SHP77 (cell line): ENCODE measurements at regions not wholly inside any gene's neighbourhood (a gene's known extent, or its start where the extent isn't known, plus 50 kb on each side); places are given as distances from the start of the nearest gene placed in this dataset.

ENCODE experiments used
- DNase-seq, 2 experiments: peaks; one replicate each; lab custom pipeline; 2025; lab: John Stamatoyannopoulos, UW

DNA sequence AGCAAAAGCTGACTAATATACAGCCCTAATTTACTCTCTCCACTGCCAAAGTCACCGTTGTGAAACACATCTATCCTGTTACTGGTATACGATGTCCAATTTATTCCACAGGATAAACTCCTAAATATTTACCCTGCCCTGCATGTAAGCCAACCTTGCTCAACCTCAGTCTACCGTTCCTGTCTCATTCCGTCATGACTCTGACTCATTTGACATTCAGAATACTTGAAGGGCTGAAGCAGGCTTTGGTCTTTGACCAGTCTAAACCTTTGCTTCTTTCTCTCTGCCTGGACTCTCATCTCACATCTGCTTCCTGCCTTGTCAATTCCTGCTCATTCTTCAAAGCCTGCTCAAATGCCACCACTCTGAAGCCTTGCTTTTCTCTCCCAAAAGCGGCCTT is 157.5 kb downstream of the SCP2D1 start:
- no peak for DNase-seq

DNA sequence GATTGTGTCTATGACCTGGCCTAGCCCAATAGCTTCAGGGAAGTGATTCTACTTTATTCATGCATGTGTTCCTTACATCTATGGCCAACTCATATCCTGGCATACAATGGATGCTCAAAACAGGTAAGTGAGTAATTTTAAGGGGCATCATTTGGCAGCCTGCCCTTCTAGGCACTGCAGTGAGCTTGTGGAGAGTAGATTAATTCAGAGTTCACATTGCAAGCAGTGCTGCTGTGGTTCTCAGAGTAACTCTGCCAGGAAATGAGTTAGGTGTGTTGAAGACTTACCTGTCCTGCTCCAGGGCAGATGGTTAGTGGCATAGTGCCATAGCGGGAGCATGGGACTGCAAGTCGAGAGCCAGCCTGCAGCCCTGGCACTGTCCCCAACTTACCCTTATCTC is 158.0 kb downstream of the SCP2D1 start:
- no peak for DNase-seq

DNA sequence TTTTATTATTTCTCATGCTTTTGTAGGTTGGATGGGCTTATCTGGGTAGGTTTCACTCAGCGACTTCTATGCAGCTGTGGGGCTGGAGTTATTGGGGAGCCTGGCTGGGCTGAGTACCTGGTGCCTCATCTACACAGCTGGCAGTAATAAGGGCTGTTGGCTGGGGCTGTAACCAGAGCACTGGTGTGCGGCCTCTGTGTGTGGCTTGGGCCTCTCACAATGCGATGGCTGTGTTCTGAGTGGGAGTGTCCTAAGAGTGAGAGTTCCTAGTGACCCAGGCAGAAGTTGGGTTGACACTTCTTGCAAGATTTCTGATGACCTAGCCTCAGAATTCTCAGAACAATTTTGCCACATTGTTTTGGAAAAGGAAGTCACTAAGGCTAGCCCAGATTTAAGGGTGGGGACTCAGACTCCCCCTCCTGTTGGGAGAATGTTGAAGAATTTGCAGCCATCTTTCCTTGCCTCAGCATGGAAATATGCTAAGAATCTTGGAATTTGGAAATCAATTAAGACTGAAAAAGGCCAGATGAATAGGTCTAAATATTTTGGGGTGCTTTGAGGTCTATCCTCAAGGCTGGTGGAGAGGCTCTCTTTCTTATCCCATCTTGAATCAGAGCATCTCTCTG is 158.8 kb downstream of the SCP2D1 start:
- DNase-seq: no peak

DNA sequence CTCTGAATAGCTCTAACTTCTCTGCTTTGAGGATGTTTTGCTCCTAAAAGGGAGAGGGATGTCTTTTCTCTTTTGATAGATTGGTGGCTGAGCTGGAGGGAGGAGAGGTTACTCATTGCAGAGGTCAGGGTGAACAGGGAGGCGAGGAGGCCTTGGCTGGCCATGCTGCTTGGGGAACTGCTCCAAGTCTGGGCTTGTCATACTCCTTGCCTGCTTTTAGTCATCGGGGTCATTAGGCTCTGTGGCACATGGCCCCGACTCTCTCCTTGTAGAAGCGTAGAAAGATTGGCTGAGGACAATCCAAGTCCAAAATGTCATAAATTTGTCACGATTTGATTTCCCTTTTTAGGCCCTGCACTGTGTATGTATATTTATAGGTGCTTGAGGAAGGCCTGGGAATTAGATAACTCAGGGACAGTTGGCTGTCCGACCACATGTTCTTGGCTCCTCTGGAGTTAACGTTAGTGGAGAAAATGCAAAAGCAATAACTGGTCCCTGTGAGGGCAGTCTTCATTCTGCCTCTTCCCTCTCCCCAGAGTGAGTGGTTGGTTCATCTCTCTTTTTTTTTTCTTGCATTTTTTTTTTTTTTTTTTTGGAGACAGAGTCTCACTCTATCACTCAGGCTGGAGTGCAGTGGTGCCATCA is 160.1 kb downstream of the SCP2D1 start:
- no peak for DNase-seq

DNA sequence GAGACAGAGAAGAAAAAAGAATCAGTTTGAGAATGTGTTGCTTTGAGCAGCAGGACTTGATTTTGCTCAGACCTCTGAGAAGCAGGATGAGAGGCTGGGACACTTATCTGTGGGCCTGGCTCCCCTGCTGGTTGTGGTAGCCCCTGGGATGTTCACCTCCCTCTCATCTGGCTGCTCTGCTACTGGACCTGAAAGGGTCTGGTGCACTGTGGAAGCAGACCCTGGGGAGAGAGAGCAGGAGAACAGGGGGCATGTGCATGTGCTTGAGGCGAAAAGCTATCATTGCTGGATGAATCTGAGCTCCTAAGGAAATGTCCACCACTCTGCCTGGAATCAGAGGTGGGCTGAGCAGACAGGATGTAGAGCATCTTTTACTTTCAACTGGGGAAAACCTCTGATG is 161.1 kb downstream of the SCP2D1 start:
- no peak for DNase-seq

DNA sequence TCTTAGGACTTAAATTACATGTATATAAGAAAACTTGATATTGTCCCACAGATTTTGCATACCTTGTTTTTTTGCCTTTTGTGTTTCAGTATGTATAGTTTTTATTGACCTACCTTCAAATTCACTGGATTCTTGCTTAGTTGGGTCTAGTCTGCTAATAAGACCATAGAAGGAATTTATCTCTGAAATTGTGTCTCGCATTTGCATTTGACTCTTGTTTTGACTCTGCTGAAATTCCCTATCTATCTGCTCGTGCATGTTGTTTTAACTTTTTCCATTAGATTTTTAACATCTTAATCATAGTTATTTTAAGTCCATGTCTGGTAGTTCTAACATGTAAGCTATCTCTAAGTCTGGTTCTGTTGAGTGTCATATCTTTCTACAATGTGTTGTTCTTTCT is 163.9 kb downstream of the SCP2D1 start:
- no peak for DNase-seq

DNA sequence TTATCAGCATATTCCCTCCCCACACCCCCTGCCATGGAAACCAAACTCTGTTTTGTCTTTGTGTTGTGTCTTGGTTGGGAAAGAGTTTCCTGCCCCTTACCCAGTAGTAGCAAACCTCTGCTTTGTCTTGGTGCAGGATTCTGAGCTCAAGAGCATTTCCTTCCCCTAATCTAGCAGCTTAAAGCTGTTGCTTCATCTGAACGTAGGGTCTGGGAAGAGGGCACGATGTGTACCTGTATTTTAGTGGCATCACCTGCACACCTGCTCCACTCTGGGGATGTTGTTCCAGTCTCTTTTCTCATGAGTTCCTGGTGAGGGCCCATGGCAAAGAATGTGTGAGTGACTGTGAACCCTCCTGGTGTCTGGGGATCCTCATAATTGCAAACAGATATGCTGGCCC is 164.7 kb downstream of the SCP2D1 start:
- no peak for DNase-seq

DNA sequence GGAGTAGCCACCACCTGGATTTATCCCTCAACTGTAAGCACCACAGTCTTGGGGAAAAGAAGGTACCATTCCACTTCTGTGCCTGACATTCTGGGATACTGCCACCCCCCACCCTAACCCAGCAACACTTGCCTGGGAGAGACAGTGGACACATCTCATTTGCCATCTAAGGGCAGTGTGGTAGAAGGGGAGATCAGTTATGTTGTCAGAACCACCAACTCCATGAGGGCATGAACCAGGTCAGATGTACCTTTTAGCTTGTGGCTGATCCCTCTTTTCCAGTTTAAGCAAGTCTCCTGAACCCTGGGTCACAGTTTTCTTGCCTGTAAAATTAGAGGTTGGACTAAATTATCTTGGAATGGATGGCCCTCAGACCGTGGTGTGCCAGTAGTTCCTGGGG is 165.5 kb downstream of the SCP2D1 start:
- no peak for DNase-seq

DNA sequence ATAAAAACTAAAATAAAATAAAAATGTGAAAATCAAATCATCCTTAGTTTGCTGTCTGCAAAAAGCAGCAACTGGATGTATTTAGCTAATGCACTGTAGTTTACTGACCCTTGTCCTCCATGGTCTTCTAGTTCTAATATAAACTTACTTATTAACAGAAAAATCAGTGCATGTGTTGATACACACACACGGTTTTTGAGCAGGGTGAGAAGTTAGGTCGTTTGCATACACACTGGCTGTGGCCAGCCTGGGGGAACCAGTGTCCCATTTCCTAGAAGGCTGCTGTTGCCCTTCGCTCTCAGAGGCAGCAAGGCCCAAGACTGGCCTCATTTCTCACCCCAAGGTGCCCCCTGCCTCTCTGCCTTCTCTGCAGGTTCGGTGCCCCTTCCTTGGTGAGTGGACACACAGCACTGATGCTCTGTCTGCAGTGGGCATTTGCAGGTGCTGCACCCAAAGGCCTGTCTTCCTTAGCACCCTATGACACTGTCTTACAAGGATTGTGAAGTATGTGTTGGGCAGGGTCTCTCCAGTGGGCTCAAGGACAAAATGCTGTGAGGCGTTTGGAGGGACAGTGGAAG is 168.5 kb downstream of the SCP2D1 start:
- no peak for DNase-seq

DNA sequence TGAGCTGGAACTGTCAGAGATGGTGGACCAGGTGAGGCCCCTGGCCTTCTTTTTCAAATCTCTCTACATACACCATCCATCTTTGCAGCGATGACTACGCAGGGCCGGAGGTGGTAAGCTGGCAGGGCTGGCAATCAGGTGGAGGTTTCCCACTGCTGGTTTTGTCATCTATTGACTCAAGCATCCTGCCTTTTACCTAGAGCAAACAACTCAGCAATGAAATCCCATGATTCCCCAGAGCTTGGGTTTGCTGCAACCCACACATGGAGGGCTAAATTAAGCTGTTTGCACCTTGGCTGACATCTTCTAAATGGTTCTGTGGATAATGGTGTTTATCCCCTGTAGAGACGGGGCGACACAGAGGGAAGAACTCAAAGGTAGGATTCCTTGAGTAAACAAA is 170.2 kb downstream of the SCP2D1 start:
- peak; percentile 22 to 46 for DNase-seq

DNA sequence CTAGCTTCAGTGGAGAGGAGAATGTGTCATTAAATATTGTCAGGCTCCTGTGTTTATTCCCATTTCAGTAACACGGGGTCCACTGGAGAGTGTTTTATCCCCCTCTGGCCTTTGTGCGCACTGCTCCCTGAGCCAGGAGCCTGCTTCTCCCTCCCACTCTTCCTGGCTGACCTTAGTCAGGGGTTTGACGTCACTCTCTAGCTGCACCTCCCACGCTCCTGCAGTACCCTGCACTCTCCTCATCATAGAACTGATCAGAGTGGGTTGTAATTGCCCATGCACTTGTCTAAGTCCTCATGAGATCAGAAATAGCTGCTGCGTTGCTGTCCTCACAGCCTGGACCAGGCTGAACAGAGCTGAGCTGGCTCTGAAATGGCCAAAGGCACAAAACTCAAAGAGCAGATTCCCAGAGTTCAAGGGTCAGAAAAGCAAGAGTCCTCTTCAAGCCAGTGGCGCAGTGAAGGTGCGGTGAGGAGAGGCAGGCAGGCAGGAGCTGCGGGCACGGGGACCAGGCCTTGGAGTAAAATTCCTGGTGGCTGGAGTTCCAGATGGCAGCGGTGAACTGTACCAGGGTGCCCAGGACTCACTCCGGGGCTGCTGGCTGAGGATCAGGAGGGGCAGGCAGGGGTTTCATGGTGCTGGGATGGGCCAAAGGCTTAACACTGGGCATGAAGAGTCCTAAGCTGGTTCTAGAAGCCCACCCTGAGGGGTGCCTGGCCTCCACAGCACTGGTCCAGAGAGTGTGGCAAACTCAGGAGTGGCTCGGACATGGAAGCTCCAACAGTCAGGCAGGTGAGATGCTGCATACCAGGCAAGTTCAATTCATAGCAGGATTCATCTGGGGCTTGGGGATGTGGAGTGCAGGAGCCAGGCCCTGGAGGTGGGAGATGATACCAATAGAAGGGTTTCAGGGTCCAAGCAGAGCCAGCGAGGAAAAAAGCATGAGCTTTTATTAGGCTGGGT is 170.9 kb downstream of the SCP2D1 start:
- peak; percentile 36 to 55 for DNase-seq

DNA sequence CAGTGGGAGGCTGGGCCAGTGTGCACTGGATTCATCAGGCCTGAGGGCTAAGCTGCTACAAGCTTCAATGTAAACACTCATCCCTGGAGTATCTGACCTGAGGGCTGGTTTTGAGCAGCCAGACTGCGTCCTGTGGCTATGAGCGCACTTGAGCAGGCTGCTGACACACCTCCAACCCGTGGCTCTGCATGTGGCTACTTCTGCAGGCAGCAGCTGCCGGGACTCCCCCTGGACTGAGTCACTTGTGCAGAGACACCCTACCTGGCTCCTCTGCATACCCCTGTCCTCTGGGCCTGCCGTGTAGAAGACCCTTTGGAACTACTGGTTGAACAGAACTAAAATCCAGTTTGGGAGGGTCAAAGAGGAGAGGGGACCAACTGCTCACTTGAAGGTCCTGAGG is 172.0 kb downstream of the SCP2D1 start:
- peak; percentile 11 to 40 for DNase-seq

DNA sequence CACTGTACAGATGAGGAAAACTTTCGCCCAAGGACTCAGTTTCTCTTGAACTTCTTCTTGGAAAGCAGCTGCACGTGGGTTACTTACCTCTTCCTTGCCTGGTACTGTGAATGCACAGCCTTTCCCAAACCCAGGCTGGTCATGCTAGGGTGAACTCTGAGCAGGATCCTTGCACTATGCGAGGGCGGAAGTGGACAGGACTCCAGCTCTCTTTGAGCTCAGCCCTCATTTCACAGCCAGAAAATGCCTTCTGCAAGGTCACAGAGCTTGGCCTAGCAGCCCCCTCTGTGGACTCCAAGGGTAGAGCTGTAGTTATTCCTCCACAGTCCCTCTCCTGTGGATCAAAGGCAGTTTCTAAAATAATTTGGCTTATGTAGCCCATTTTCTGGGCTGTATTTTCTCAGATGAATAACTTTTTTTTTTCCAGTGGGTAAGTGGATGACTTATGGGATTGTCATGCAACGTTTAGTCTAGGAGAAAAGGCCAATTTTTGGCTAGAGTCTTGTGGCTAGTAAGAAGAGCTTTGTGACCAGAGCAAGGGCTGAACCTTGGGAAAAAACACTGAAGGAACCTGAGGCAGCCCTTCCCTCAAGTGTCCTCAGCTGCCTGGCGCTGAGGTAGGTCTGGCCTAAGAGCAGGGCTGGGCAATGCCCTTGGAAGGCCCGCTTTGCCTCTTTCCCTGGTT is 172.7 kb downstream of the SCP2D1 start:
- DNase-seq: no peak

DNA sequence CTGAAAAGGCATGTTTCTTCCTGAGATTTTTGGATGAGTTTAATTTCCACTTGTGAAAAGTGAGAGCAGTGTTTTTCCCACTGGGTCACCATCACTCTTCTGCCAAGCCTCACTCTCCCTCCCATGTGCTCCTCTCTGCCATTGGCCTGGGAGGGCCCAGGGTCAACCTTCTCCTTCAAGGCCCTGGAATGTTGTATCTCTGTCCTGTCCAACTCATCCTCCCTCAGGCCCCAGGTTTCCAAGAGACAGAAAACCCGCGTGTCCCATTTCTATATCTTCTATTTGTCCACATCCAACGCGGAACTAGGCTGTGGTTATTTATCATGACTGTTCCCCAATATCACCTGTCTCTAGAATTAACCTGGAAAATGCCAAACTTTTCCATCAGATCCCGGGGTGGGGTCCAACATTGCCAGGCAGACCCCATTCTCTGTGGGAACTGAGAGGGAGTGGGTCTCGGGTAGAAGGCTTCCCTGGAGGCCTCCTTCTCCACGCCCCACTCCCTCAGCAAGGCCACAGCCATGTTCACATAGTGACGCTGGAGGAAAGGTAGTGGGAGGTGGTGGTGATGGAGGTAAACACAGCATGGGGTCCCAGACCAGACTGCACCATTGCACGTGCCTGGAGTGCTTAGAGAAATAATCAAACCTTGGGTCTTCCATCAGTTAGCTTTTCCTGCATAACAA is 173.5 kb downstream of the SCP2D1 start:
- DNase-seq: no peak

DNA sequence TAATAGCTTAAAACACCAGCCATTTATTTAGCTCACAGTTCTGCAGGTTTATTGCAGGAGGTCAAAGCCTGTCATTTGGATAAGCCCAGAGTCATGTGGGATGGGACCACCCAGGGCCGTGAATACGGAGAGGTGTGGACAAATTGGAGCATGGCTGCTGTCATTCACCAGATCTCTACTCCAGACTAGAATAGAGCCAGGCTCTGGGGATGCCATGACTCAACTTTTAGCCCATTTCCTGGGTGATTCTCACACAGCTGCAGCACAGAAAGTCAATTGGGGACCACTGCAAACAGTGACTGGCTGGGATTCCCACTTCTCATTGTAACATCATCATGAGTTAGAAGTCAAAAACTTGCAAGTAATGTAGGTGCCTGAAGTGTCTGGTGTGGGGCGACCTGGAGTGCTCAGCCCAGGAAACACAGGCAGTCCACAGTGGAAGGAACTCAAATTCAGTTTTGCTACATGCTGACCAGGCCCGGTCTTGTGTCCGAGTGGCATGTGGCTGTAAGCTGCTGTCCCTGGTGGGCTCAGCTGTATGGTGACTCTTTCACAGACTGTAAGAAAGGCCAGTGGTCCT is 174.3 kb downstream of the SCP2D1 start:
- no peak for DNase-seq

DNA sequence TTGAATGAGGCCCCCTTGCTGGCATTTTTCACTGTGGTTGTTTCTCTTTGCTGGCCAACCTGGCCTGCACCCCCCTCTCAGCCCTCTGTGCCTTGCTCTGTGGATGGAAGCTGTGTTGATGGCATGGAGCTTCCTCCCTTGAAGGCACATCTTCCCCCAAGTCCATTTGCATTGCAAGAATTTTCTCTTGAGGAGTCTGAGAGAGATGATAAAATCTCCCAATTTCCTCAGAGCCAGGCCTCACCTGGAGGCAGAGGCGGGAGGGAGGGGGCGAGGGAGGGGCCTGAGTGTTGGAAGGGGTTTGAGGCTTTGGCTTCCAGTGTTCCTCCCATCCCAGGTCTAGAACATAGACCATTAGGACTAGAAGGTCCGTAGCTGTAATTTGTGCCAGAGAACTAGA is 175.1 kb downstream of the SCP2D1 start:
- no peak for DNase-seq

DNA sequence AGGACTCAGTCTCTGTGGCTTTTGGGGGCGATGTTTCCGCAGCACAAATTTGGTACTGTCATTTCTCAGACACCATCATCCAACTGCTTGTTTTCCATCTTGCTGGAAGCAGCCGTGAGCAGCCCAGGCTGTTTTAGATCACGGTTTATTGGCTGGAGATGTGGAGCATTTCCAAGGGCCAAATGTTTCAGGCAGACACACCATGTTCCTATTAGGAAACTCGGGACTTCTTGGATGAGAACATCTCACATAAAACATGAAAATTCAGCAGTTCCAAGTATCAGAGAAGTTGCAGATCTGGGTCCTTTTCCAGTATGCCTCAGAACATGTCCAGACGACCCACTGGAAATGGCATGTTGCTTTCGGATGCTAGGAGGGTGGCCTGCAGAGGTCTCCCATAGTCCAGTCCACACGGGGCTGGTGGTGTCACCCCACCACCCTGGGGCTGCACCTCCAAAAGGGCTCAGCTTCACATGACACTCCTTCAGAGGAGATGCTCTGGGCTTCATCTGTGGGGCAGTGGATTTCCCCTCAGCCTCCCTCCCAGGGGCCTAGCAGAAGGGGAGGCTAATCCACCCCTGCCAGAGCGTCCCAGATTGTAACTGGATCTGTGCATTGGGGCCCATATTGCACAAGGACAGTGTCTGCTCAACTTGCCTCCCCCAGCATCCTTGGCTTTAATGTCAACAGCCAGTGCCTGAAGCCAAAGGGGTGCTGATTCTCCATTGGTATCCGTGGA is 176.3 kb downstream of the SCP2D1 start:
- no peak for DNase-seq

DNA sequence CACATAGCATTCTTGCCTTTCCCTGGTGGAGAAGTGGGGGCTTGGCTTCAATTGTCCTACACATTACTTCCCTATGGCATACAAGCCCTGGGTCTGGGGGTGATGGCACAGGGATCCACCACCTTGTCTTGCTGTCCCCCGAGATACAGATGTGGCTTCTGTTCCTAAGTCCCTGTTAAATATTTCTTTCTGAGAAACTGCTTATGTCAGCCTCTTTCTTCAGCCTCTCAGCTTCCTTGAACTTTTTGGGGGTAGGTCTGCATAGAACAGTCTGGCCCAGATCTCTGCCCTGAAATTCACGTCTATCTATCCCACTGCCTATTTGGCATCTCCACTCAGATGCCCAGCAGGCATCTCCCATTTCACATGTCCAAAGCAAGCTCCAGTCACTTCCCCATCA is 177.4 kb downstream of the SCP2D1 start:
- DNase-seq: no peak

DNA sequence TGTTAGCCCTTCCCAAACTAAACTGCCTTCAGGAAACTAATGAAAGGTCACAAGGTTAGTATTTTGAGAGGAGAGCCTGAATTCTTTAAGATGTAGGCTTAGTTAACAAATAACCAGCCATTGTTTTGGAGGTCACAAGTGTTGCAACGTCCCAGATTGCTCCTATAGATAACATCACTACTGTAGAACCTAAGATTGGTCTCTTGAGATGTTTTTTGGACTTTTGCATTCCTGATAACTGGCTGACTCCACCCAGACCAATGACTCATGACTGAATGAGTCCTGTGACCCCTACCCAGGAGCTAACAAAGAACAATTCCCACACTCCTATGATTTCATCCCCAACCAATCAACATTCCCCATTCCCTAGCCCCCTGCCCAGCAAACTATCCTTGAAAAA is 178.8 kb downstream of the SCP2D1 start:
- no peak for DNase-seq

DNA sequence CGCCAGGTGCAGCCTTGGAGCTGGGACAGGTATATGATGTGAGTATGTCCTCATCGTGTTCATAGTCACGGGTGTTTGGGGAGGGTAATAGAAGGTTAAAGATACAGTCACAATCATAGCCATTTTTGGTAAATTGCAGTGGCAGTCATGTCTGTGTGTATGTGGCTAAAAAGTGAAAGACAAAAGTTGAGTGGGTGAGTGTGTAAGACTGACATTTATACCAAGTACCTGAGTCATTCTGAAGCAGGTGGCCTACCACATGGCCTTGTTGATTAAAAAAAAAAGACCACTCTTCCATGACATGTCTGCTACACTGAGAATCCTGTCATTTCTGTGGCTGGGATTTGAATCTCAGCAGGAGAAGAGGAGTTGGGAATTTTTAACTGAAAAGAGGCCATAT is 181.9 kb downstream of the SCP2D1 start:
- no peak for DNase-seq
